Astrocyte (in vitro differentiated cells and primary cell): ENCODE measurements at regions not wholly inside any gene's neighbourhood (a gene's known extent, or its start where the extent isn't known, plus 50 kb on each side); places are given as distances from the start of the nearest gene placed in this dataset.

Source experiments
- DNase-seq: peaks from one replicate; pipeline ENCODE4 v3.0.0-alpha.2; 2010; ENCODE audit warnings: low read depth
- FAIRE-seq: peaks from 2 replicates; lab custom pipeline; 2011; peaks lifted over from hg19 to GRCh38; lab: Jason Lieb, UNC
- H2AFZ ChIP-seq: 2 replicates; pipeline ENCODE4 v1.6.0; 2012; ENCODE audit warnings: low read depth, low read length, inconsistent platforms
- H3K27ac ChIP-seq: 2 replicates; pipeline ENCODE4 v1.5.1; 2011; ENCODE audit warnings: low read depth, low read length, inconsistent platforms
- H3K27me3 ChIP-seq: 2 replicates; pipeline ENCODE4 v1.6.0; 2011; ENCODE audit warnings: low read length, inconsistent platforms; ENCODE audit not compliant: insufficient read depth
- H3K36me3 ChIP-seq: 2 replicates; pipeline ENCODE4 v1.5.1; 2011; ENCODE audit warnings: low read length, inconsistent platforms; ENCODE audit not compliant: insufficient read depth
- H3K4me1 ChIP-seq: 2 replicates; pipeline ENCODE4 v1.5.1; 2011; ENCODE audit warnings: low read length, inconsistent platforms; ENCODE audit not compliant: insufficient read depth
- H3K4me2 ChIP-seq: 2 replicates; pipeline ENCODE4 v1.6.0; 2012; ENCODE audit warnings: low read length, inconsistent platforms
- H3K4me3 ChIP-seq: 2 replicates; pipeline ENCODE4 v1.5.1; 2011; ENCODE audit warnings: low read depth, mild to moderate bottlenecking, low read length, inconsistent platforms; ENCODE audit not compliant: insufficient read depth
- H3K79me2 ChIP-seq: 2 replicates; pipeline ENCODE4 v1.6.0; 2012; ENCODE audit warnings: mild to moderate bottlenecking, low read length, inconsistent platforms; ENCODE audit not compliant: insufficient read depth
- H3K9ac ChIP-seq: 2 replicates; pipeline ENCODE4 v1.6.0; 2012; ENCODE audit warnings: mild to moderate bottlenecking, low read length, inconsistent platforms
- H3K9me3 ChIP-seq: 2 replicates; pipeline ENCODE4 v1.5.1; 2012; ENCODE audit warnings: low read depth, mild to moderate bottlenecking, low read length, inconsistent platforms; ENCODE audit not compliant: insufficient read depth
- H4K20me1 ChIP-seq: 2 replicates; pipeline ENCODE4 v1.6.0; 2012; ENCODE audit warnings: low read length, inconsistent platforms; ENCODE audit not compliant: insufficient read depth
- H3K27ac Mint-ChIP-seq: one replicate; pipeline ENCODE4 v1.8.0; 2021; ENCODE audit warnings: mild to moderate bottlenecking, mixed read lengths; ENCODE audit not compliant: unreplicated experiment
- H3K27me3 Mint-ChIP-seq: one replicate; pipeline ENCODE4 v1.8.0; 2021; ENCODE audit warnings: low read depth, mixed read lengths; ENCODE audit not compliant: unreplicated experiment
- H3K36me3 Mint-ChIP-seq: one replicate; pipeline ENCODE4 v1.8.0; 2021; ENCODE audit warnings: low read depth, mixed read lengths; ENCODE audit not compliant: unreplicated experiment
- H3K4me1 Mint-ChIP-seq: one replicate; pipeline ENCODE4 v1.8.0; 2021; ENCODE audit warnings: low read depth, mixed read lengths; ENCODE audit not compliant: unreplicated experiment
- H3K4me3 Mint-ChIP-seq: one replicate; pipeline ENCODE4 v1.8.0; 2021; ENCODE audit warnings: mild to moderate bottlenecking, moderate library complexity, mixed read lengths; ENCODE audit not compliant: unreplicated experiment
- H3K9me3 Mint-ChIP-seq: one replicate; pipeline ENCODE4 v1.8.0; 2021; ENCODE audit warnings: mild to moderate bottlenecking, mixed read lengths; ENCODE audit not compliant: unreplicated experiment
- CTCF ChIP-seq: IDR thresholded peaks from 2 replicates; pipeline ENCODE4 v1.5.1; 2011; ENCODE audit warnings: low read depth, mild to moderate bottlenecking, inconsistent platforms, low read length, moderate library complexity; ENCODE audit not compliant: insufficient read depth
- EZH2 ChIP-seq: IDR thresholded peaks from 2 replicates; pipeline ENCODE4 v1.6.1; 2012; ENCODE audit warnings: mild to moderate bottlenecking, low read length, inconsistent platforms; ENCODE audit not compliant: insufficient read depth

- H3K4me3 ChIP-seq = no peak overlapping the region
- H3K4me3 Mint-ChIP-seq = no peak overlapping the region
- FAIRE-seq = no peak
- no peak overlapping the region for H3K9ac ChIP-seq
- peaks cover 8% of the 10 kb centered on the region for H3K4me1 Mint-ChIP-seq
- peaks cover 66% of the 10 kb centered on the region for H3K27me3 Mint-ChIP-seq
- no peaks in the 10 kb centered on the region for H3K36me3 ChIP-seq
- no peak for DNase-seq
- no peak overlapping the region for H3K27ac Mint-ChIP-seq
- H3K79me2 ChIP-seq = no peaks in the 10 kb centered on the region
- peaks cover 9% of the 10 kb centered on the region for H3K4me1 ChIP-seq
- no peak overlapping the region for H3K27ac ChIP-seq
- TF ChIP-seq EZH2 = no peak
- TF ChIP-seq CTCF = no peak
- H3K4me2 ChIP-seq = no peak overlapping the region
- H3K9me3 ChIP-seq = peaks cover 3% of the 10 kb centered on the region
- H3K27me3 ChIP-seq = peaks cover 26% of the 10 kb centered on the region
- H2AFZ ChIP-seq = no peak overlapping the region
- H3K36me3 Mint-ChIP-seq = no peaks in the 10 kb centered on the region
- H3K9me3 Mint-ChIP-seq = no peaks in the 10 kb centered on the region
- H4K20me1 ChIP-seq = peaks cover 10% of the 10 kb centered on the region
Measured at GRCh38 chr15:77826006-77826695, 193.4 kb upstream of the LINGO1 start.

GRCh38 chr15:77825546-77825945 lies 192.8 kb upstream of the LINGO1 start:
- H3K27me3 ChIP-seq = peaks cover 31% of the 10 kb centered on the region
- DNase-seq = no peak
- peaks cover 8% of the 10 kb centered on the region for H3K4me1 Mint-ChIP-seq
- H3K9me3 ChIP-seq = no peaks in the 10 kb centered on the region
- no peak for FAIRE-seq
- H3K27ac Mint-ChIP-seq = no peak overlapping the region
- H3K79me2 ChIP-seq = no peaks in the 10 kb centered on the region
- no peak overlapping the region for H3K9ac ChIP-seq
- H3K36me3 ChIP-seq = no peaks in the 10 kb centered on the region
- peaks cover 9% of the 10 kb centered on the region for H3K4me1 ChIP-seq
- peaks cover 73% of the 10 kb centered on the region for H3K27me3 Mint-ChIP-seq
- H3K4me3 ChIP-seq = no peak overlapping the region
- no peak overlapping the region for H3K4me3 Mint-ChIP-seq
- peaks cover 17% of the 10 kb centered on the region for H4K20me1 ChIP-seq
- no peak overlapping the region for H3K27ac ChIP-seq
- no peaks in the 10 kb centered on the region for H3K9me3 Mint-ChIP-seq
- no peak overlapping the region for H2AFZ ChIP-seq
- H3K4me2 ChIP-seq = no peak overlapping the region
- TF ChIP-seq CTCF = no peak
- no peak for TF ChIP-seq EZH2
- H3K36me3 Mint-ChIP-seq = no peaks in the 10 kb centered on the region

GRCh38 chr15:77825252-77825542 lies 192.5 kb upstream of the LINGO1 start:
- H3K4me2 ChIP-seq = no peak overlapping the region
- H3K4me1 ChIP-seq = peaks cover 6% of the 10 kb centered on the region
- H3K9ac ChIP-seq = no peak overlapping the region
- TF ChIP-seq CTCF (no peak), EZH2 (no peak)
- Mint-ChIP-seq H3K27me3 (peaks cover 76% of the 10 kb centered on the region), H3K4me1 (peaks cover 7% of the 10 kb centered on the region), H3K4me3 (no peak overlapping the region), H3K36me3 (no peaks in the 10 kb centered on the region), H3K27ac (no peak overlapping the region), H3K9me3 (no peaks in the 10 kb centered on the region)
- H2AFZ ChIP-seq = no peak overlapping the region
- FAIRE-seq (no peak), DNase-seq (no peak)
- H3K27me3 ChIP-seq = peaks cover 34% of the 10 kb centered on the region
- H4K20me1 ChIP-seq = peaks cover 18% of the 10 kb centered on the region
- no peak overlapping the region for H3K27ac ChIP-seq
- no peaks in the 10 kb centered on the region for H3K36me3 ChIP-seq
- H3K79me2 ChIP-seq = no peaks in the 10 kb centered on the region
- H3K9me3 ChIP-seq = no peaks in the 10 kb centered on the region
- H3K4me3 ChIP-seq = no peak overlapping the region
